MM.1S (cell line): ENCODE measurements at regions not wholly inside any gene's neighbourhood (a gene's known extent, or its start where the extent isn't known, plus 50 kb on each side); places are given as distances from the start of the nearest gene placed in this dataset.

ENCODE experiments used
- EZH2phosphoT487 ChIP-seq: fragments of 300-600 bp; sonication (generic); IDR thresholded peaks from 2 replicates; pipeline ENCODE4 v1.6.1; 2018; ENCODE audit warnings: antibody characterized with exemption, low read length
- TF ChIP-seq, protein P1 (sequence below): fragments of 300-600 bp; sonication (generic); IDR thresholded peaks from 2 replicates; pipeline ENCODE4 v1.5.1; 2016; ENCODE audit warnings: antibody characterized with exemption, low read length, mixed read lengths

- TF ChIP-seq, protein P1, sequence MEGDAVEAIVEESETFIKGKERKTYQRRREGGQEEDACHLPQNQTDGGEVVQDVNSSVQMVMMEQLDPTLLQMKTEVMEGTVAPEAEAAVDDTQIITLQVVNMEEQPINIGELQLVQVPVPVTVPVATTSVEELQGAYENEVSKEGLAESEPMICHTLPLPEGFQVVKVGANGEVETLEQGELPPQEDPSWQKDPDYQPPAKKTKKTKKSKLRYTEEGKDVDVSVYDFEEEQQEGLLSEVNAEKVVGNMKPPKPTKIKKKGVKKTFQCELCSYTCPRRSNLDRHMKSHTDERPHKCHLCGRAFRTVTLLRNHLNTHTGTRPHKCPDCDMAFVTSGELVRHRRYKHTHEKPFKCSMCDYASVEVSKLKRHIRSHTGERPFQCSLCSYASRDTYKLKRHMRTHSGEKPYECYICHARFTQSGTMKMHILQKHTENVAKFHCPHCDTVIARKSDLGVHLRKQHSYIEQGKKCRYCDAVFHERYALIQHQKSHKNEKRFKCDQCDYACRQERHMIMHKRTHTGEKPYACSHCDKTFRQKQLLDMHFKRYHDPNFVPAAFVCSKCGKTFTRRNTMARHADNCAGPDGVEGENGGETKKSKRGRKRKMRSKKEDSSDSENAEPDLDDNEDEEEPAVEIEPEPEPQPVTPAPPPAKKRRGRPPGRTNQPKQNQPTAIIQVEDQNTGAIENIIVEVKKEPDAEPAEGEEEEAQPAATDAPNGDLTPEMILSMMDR, result no peak
- no peak for TF ChIP-seq EZH2phosphoT487
Observed at GRCh38 chr14:71803539-71804260, 128.5 kb upstream of the RGS6 start.
